Activated T-helper 1 cell treated with anti-CD3 and anti-CD28 coated beads, Interleukin-12 subunit alpha, Interleukin-12 subunit beta, Interleukin-2, Interleukin-4 antibody, amounts not matched to agents 30 ng/mL and 10 ng/mL and 1 ng/mL, durations not matched to agents 14 hours and 24 hours and 36 hours (primary cell): ENCODE measurements at regions not wholly inside any gene's neighbourhood (a gene's known extent, or its start where the extent isn't known, plus 50 kb on each side); places are given as distances from the start of the nearest gene placed in this dataset.

Experiments
- DNase-seq: peaks from one replicate; pipeline ENCODE4 v3.0.0; 2021; ENCODE audit warnings: low spot score
- H3K27ac Mint-ChIP-seq: one replicate; pipeline ENCODE4 v1.8.0; 2021; ENCODE audit warnings: mild to moderate bottlenecking, mixed read lengths
- H3K27me3 Mint-ChIP-seq: one replicate; pipeline ENCODE4 v1.8.0; 2022; ENCODE audit warnings: mild to moderate bottlenecking, moderate library complexity, mixed read lengths; ENCODE audit not compliant: insufficient read depth
- H3K36me3 Mint-ChIP-seq: one replicate; pipeline ENCODE4 v1.8.0; 2021; ENCODE audit warnings: low read depth, mixed read lengths
- H3K4me1 Mint-ChIP-seq: one replicate; pipeline ENCODE4 v1.8.0; 2021; ENCODE audit warnings: low read depth, mixed read lengths
- H3K4me3 Mint-ChIP-seq: one replicate; pipeline ENCODE4 v1.8.0; 2021; ENCODE audit warnings: mild to moderate bottlenecking, moderate library complexity, mixed read lengths
- H3K9me3 Mint-ChIP-seq: one replicate; pipeline ENCODE4 v1.8.0; 2021; ENCODE audit warnings: mixed read lengths
- intact Hi-C: fragments of 100-400 bp; cut with micrococcal nuclease; formaldehyde crosslinking; loops from one replicate; pipeline ENCODE4 v1.15.1; 2024

GRCh38 chr1:208523007-208523406 lies 278.8 kb upstream of the PLXNA2 start:
- no peaks in the 10 kb centered on the region for H3K9me3 Mint-ChIP-seq
- DNase-seq = no peak
- intact Hi-C loops = no loop called here
- no peak overlapping the region for H3K4me3 Mint-ChIP-seq
- H3K4me1 Mint-ChIP-seq = no peaks in the 10 kb centered on the region
- no peak overlapping the region for H3K27ac Mint-ChIP-seq
- H3K27me3 Mint-ChIP-seq = peaks cover 6% of the 10 kb centered on the region
- H3K36me3 Mint-ChIP-seq = no peaks in the 10 kb centered on the region

GRCh38 chr1:208524376-208524775 lies 280.2 kb upstream of the PLXNA2 start:
- H3K36me3 Mint-ChIP-seq = no peaks in the 10 kb centered on the region
- H3K4me3 Mint-ChIP-seq = no peak overlapping the region
- peaks cover 8% of the 10 kb centered on the region for H3K27me3 Mint-ChIP-seq
- H3K9me3 Mint-ChIP-seq = no peaks in the 10 kb centered on the region
- no peak for DNase-seq
- no peaks in the 10 kb centered on the region for H3K4me1 Mint-ChIP-seq
- no peak overlapping the region for H3K27ac Mint-ChIP-seq
- intact Hi-C loops = no loop called here

- Mint-ChIP-seq H3K4me1 (no peaks in the 10 kb centered on the region), H3K4me3 (no peak overlapping the region), H3K9me3 (no peaks in the 10 kb centered on the region), H3K36me3 (no peaks in the 10 kb centered on the region), H3K27me3 (peaks cover 8% of the 10 kb centered on the region), H3K27ac (no peak overlapping the region)
- intact Hi-C loops = no loop called here
- no peak for DNase-seq
Observed at GRCh38 chr1:208524925-208525324, 280.7 kb upstream of the PLXNA2 start.

GRCh38 chr1:208525417-208525816 lies 281.2 kb upstream of the PLXNA2 start:
- H3K27ac Mint-ChIP-seq = no peak overlapping the region
- no peaks in the 10 kb centered on the region for H3K9me3 Mint-ChIP-seq
- peaks cover 8% of the 10 kb centered on the region for H3K27me3 Mint-ChIP-seq
- H3K4me3 Mint-ChIP-seq = no peak overlapping the region
- DNase-seq = no peak
- H3K36me3 Mint-ChIP-seq = no peaks in the 10 kb centered on the region
- intact Hi-C loops = no loop called here
- no peaks in the 10 kb centered on the region for H3K4me1 Mint-ChIP-seq

GRCh38 chr1:208526613-208527125 lies 282.5 kb upstream of the PLXNA2 start:
- Mint-ChIP-seq H3K27me3 (peaks cover 2% of the 10 kb centered on the region), H3K4me1 (no peaks in the 10 kb centered on the region), H3K27ac (no peak overlapping the region), H3K9me3 (no peaks in the 10 kb centered on the region), H3K4me3 (no peak overlapping the region), H3K36me3 (no peaks in the 10 kb centered on the region)
- DNase-seq = no peak
- intact Hi-C loops = no loop called here

- H3K4me1 Mint-ChIP-seq = no peaks in the 10 kb centered on the region
- no peak overlapping the region for H3K4me3 Mint-ChIP-seq
- intact Hi-C loops = no loop called here
- H3K36me3 Mint-ChIP-seq = no peaks in the 10 kb centered on the region
- H3K9me3 Mint-ChIP-seq = no peaks in the 10 kb centered on the region
- no peak overlapping the region for H3K27ac Mint-ChIP-seq
- H3K27me3 Mint-ChIP-seq = peaks cover 2% of the 10 kb centered on the region
- DNase-seq = no peak
Observed at GRCh38 chr1:208527156-208527555, 283.0 kb upstream of the PLXNA2 start.

GRCh38 chr1:208528578-208529240 lies 284.5 kb upstream of the PLXNA2 start:
- Mint-ChIP-seq H3K9me3 (no peaks in the 10 kb centered on the region), H3K4me1 (no peaks in the 10 kb centered on the region), H3K4me3 (no peak overlapping the region), H3K27ac (no peak overlapping the region), H3K36me3 (no peaks in the 10 kb centered on the region), H3K27me3 (peaks cover 2% of the 10 kb centered on the region)
- DNase-seq = no peak
- intact Hi-C loops = no loop called here

GRCh38 chr1:208531003-208531750 lies 287.0 kb upstream of the PLXNA2 start:
- Mint-ChIP-seq H3K4me1 (no peaks in the 10 kb centered on the region), H3K36me3 (no peaks in the 10 kb centered on the region), H3K27ac (no peak overlapping the region), H3K27me3 (peaks cover 2% of the 10 kb centered on the region), H3K9me3 (no peaks in the 10 kb centered on the region), H3K4me3 (no peak overlapping the region)
- no peak for DNase-seq
- intact Hi-C loops = no loop called here

GRCh38 chr1:208533746-208534598 lies 289.8 kb upstream of the PLXNA2 start:
- no peaks in the 10 kb centered on the region for H3K4me1 Mint-ChIP-seq
- DNase-seq = no peak
- no peak overlapping the region for H3K27ac Mint-ChIP-seq
- H3K4me3 Mint-ChIP-seq = no peak overlapping the region
- H3K36me3 Mint-ChIP-seq = no peaks in the 10 kb centered on the region
- H3K27me3 Mint-ChIP-seq = peaks cover 4% of the 10 kb centered on the region
- no peaks in the 10 kb centered on the region for H3K9me3 Mint-ChIP-seq
- intact Hi-C loops = no loop called here

- H3K27me3 Mint-ChIP-seq = peaks cover 2% of the 10 kb centered on the region
- intact Hi-C loops = no loop called here
- H3K9me3 Mint-ChIP-seq = no peaks in the 10 kb centered on the region
Observed at GRCh38 chr1:208534599-208534897, 290.4 kb upstream of the PLXNA2 start.

GRCh38 chr1:208534979-208535378 lies 290.8 kb upstream of the PLXNA2 start:
- H3K27ac Mint-ChIP-seq = no peak overlapping the region
- H3K27me3 Mint-ChIP-seq = peaks cover 2% of the 10 kb centered on the region
- no peaks in the 10 kb centered on the region for H3K4me1 Mint-ChIP-seq
- DNase-seq = no peak
- no peaks in the 10 kb centered on the region for H3K36me3 Mint-ChIP-seq
- intact Hi-C loops = no loop called here
- H3K9me3 Mint-ChIP-seq = no peaks in the 10 kb centered on the region
- no peak overlapping the region for H3K4me3 Mint-ChIP-seq

More at GRCh38 chr1:208534599-208534897, 290.4 kb upstream of the PLXNA2 start:
- H3K4me1 Mint-ChIP-seq = no peaks in the 10 kb centered on the region
- no peak for DNase-seq
- no peak overlapping the region for H3K27ac Mint-ChIP-seq
- no peaks in the 10 kb centered on the region for H3K36me3 Mint-ChIP-seq
- no peak overlapping the region for H3K4me3 Mint-ChIP-seq

- H3K4me3 Mint-ChIP-seq = no peak overlapping the region
- no peak overlapping the region for H3K27ac Mint-ChIP-seq
- DNase-seq = no peak
- H3K4me1 Mint-ChIP-seq = no peaks in the 10 kb centered on the region
- no peaks in the 10 kb centered on the region for H3K36me3 Mint-ChIP-seq
- intact Hi-C loops = no loop called here
- peaks cover 2% of the 10 kb centered on the region for H3K27me3 Mint-ChIP-seq
- no peaks in the 10 kb centered on the region for H3K9me3 Mint-ChIP-seq
Observed at GRCh38 chr1:208535511-208535910, 291.3 kb upstream of the PLXNA2 start.

- Mint-ChIP-seq H3K4me1 (no peaks in the 10 kb centered on the region), H3K27me3 (peaks cover 2% of the 10 kb centered on the region), H3K4me3 (no peak overlapping the region), H3K9me3 (no peaks in the 10 kb centered on the region), H3K36me3 (no peaks in the 10 kb centered on the region), H3K27ac (no peak overlapping the region)
- DNase-seq = no peak
- intact Hi-C loops = no loop called here
Observed at GRCh38 chr1:208536212-208536611, 292.0 kb upstream of the PLXNA2 start.
